Right lobe of liver (tissue), 6 donors: ENCODE measurements at regions not wholly inside any gene's neighbourhood (a gene's known extent, or its start where the extent isn't known, plus 50 kb on each side); places are given as distances from the start of the nearest gene placed in this dataset.
"Not testable (repeated sequence)": the region's sequence is repeated elsewhere in the genome, so short reads cannot be mapped to it uniquely, and the experiment has no call there.

Experiments used
- ATAC-seq, 4 donors: fragments of 200-7000 bp; cut with Tn5 transposase; one replicate each; pipeline ENCODE4 v1.9.1; 2020; ENCODE audit warnings: mild to moderate bottlenecking in 4 of 4, moderate library complexity in 4 of 4
- DNase-seq, 3 donors: peaks; one replicate each; pipeline ENCODE4 v3.0.0-alpha.2; 2020
- H3K27ac ChIP-seq, 3 donors: fragments of 200-600 bp; one replicate each; pipeline ENCODE4 v1.8.0; 2022
- H3K27me3 ChIP-seq, 2 donors: fragments of 200-600 bp; one replicate each; pipeline ENCODE4 v1.8.0; 2022
- H3K36me3 ChIP-seq, 4 donors: fragments of 200-600 bp; sonication (generic) in 1 of 4; one replicate each; pipeline versions ENCODE4 v1.5.1 to v1.8.0; 2017 to 2022; ENCODE audit warnings: control low read depth in 1 of 4
- H3K4me1 ChIP-seq, 4 donors: fragments of 200-600 bp; sonication (generic) in 1 of 4; one replicate each; pipeline versions ENCODE4 v1.5.1 to v1.8.0; 2017 to 2022; ENCODE audit warnings: control low read depth in 1 of 4
- H3K4me3 ChIP-seq, 3 donors: fragments of 200-600 bp; one replicate each; pipeline ENCODE4 v1.8.0; 2022
- H3K9me3 ChIP-seq, 4 donors: fragments of 200-600 bp; sonication (generic) in 1 of 4; one replicate each; pipeline versions ENCODE4 v1.5.1 to v1.8.0; 2017 to 2022; ENCODE audit warnings: control low read depth in 1 of 4
- POLR2A ChIP-seq: fragments of 450-650 bp; IDR thresholded peaks from one replicate; pipeline ENCODE4 v1.6.1; 2017; ENCODE audit warnings: antibody characterized with exemption, mild to moderate bottlenecking
- WGBS: methylation state at CpG from one replicate; pipeline ENCODE4 v1.1.6; 2018; ENCODE audit warnings: low coverage, low lambda C conversion rate; ENCODE audit not compliant: insufficient coverage; ENCODE audit errors: missing lambda C conversion rate; 5-methylcytosine and 5-hydroxymethylcytosine counted together
- intact Hi-C, 2 donors: fragments of 100-400 bp; cut with DNase I; formaldehyde crosslinking; loops; one replicate each; pipeline versions ENCODE4 v1.11.2 to v1.14.1; 2022
- microRNA-seq, 2 donors: library from miRNA; unstranded; fragments of <30 nt; microRNA quantifications; one replicate each; pipeline ENCODE4, GENCODE V29; 2019 to 2020
- small RNA-seq, 2 experiments: library from RNA; depleted of rRNA; stranded (forward); fragments of <200 nt; gene quantifications; one replicate each; pipeline ENCODE3, GENCODE V24; 2016
- TF ChIP-seq, protein P1 (sequence below), 4 donors: fragments of 200-600 bp in 3 of 4; fragments of 450-650 bp in 1 of 4; IDR thresholded peaks; one replicate each; pipeline versions ENCODE4 v1.5.1 to v1.8.0; 2016 to 2022; ENCODE audit warnings: antibody characterized with exemption in 4 of 4, mild to moderate bottlenecking in 2 of 4
- donor health status: DM: no; HTN: yes; CAD: no.
- donor health status: DM: no; HTN: no; CAD: no.
- donor health status: DM: no; HTN: no; CAD: no.
- donor health status: DM: no; HTN: yes; CAD: no.
- donor health status: DM: no; HTN: yes; CAD: no.

DNA sequence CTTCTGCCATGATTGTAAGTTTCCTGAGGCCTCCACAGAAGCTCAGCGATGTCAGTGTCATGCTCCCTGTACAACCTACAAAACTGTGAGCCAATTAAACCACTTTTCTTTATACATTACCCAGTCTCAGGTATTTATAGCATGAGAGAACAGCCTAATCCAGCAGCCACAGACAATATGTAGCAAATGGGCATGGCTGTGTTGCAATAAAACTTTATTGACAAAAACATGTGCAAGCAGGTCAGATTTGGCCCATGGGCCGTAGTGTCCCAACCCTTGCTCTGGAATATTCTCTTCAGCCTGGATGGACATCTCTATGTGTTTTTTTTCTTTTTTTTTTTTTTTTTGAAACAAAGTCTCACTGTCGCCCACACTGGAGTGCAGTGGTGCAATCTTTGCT, 60.9 kb upstream of the EEF2KMT start:
- intact Hi-C loops, result no loop called here
- TF ChIP-seq POLR2A, result no peak
- TF ChIP-seq, protein P1, sequence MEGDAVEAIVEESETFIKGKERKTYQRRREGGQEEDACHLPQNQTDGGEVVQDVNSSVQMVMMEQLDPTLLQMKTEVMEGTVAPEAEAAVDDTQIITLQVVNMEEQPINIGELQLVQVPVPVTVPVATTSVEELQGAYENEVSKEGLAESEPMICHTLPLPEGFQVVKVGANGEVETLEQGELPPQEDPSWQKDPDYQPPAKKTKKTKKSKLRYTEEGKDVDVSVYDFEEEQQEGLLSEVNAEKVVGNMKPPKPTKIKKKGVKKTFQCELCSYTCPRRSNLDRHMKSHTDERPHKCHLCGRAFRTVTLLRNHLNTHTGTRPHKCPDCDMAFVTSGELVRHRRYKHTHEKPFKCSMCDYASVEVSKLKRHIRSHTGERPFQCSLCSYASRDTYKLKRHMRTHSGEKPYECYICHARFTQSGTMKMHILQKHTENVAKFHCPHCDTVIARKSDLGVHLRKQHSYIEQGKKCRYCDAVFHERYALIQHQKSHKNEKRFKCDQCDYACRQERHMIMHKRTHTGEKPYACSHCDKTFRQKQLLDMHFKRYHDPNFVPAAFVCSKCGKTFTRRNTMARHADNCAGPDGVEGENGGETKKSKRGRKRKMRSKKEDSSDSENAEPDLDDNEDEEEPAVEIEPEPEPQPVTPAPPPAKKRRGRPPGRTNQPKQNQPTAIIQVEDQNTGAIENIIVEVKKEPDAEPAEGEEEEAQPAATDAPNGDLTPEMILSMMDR (IDR thresholded peaks at IDR 0.05), result no peak
- H3K36me3 ChIP-seq, result no peaks in the 10 kb centered on the region
- H3K9me3 ChIP-seq, result no peaks in the 10 kb centered on the region
- no peak overlapping the region for H3K4me3 ChIP-seq
- ATAC-seq (no peak), DNase-seq (no peak)
- H3K27ac ChIP-seq, result no peak overlapping the region
- WGBS, result 94% methylated on average over 2 of the region's 3 CpGs
- no peaks in the 10 kb centered on the region for H3K4me1 ChIP-seq
- no peaks in the 10 kb centered on the region for H3K27me3 ChIP-seq

DNA sequence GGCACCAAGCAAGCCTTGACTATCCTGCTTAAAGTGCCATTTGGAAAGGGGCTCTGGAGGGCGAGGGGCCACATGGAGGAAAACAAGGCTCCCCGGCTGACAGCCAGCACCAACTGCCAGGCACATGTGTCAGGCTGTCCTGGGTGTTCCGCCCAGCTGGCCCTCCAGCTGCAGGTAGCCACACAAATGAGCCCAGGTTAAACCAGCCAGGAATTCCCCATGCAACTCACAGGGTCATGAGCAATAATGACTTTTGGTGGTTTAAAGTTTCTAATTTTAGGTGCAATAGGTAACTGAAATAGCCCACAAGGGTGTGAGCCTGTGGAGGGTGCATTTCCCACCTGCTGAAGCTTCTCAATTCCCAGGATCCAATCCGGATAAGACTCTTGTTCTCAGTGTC, 58.9 kb upstream of the EEF2KMT start:
- H3K36me3 ChIP-seq, intact Hi-C loops, ATAC-seq, H3K4me1 ChIP-seq, H3K27ac ChIP-seq, H3K4me3 ChIP-seq, H3K9me3 ChIP-seq, DNase-seq, H3K27me3 ChIP-seq: not testable (repeated sequence)
- WGBS, result 67% methylated on average over 1 of the region's 4 CpGs

DNA sequence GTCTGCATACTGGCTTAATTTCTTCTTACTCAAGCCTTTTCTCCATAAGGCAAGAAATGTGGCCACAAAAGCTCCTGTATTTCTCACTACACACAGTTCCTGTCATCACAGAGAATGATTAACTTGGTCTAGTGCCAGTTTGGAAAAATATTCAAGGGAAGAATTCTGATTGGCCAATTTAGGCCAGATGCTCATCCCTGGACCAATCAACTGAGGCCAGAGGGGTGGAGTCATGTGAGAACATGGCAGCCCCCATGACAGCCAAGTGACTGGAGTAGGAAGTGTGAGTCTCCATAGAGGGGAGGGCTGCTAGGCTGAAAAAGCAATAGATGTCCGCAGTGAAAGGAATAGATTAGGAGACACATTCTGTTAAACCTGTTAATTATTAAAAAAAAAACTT, 56.4 kb upstream of the EEF2KMT start:
- intact Hi-C loops, H3K4me3 ChIP-seq, DNase-seq, H3K27me3 ChIP-seq, H3K9me3 ChIP-seq, H3K27ac ChIP-seq, H3K36me3 ChIP-seq, ATAC-seq, H3K4me1 ChIP-seq: not testable (repeated sequence)
- 100% methylated on average over 1 of the region's 1 CpG for WGBS

DNA sequence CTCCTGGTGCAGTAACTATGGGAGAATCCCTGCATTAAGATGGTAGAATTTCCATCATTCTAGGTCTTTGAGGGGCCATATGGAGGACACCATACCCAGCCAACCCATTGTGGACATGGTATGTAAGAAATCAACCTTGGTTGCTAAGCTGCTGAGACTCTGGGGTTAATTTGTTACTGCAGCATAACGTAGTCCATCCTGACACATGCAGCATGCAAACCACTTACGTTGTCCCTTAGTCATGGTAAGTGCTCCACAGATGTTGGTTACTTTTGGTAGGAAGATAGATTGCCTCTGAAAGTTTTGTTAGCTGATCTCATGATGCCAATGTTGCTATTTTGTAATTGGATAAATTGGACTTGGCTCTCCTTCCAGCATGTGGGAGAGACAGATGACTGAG, 53.8 kb upstream of the EEF2KMT start:
- ATAC-seq, intact Hi-C loops, H3K36me3 ChIP-seq, DNase-seq, H3K27me3 ChIP-seq, H3K27ac ChIP-seq, H3K9me3 ChIP-seq, H3K4me1 ChIP-seq, H3K4me3 ChIP-seq: not testable (repeated sequence)
- 65% methylated on average over 2 of the region's 2 CpGs for WGBS

Small RNA genes lying in the stretch of these regions (microRNA-seq; reads per million reads assigned to microRNA genes)
- 0 reads per million in 2 donors for gene MIR8065

Small RNA genes lying in the stretch of these regions (small RNA-seq; reads per million reads assigned to genes)
- gene AC007012.1 (0 reads per million in 2 experiments), gene MIR8065 (0 reads per million in 2 experiments), gene RNU6-328P (0 reads per million in 2 experiments), gene RNU6-457P (0 reads per million in 2 experiments), gene RNU7-99P (0 reads per million in 2 experiments), gene SNRPCP20 (0 reads per million in 2 experiments)
